HG03135 (cell line): ENCODE measurements at regions not wholly inside any gene's neighbourhood (a gene's known extent, or its start where the extent isn't known, plus 50 kb on each side); places are given as distances from the start of the nearest gene placed in this dataset.

Experiments
- ATAC-seq: cut with Tn5 transposase; IDR thresholded peaks from one replicate; pipeline ENCODE4 v1.9.1; 2021; ENCODE audit warnings: mild to moderate bottlenecking, moderate library complexity; ENCODE audit not compliant: unreplicated experiment

DNA sequence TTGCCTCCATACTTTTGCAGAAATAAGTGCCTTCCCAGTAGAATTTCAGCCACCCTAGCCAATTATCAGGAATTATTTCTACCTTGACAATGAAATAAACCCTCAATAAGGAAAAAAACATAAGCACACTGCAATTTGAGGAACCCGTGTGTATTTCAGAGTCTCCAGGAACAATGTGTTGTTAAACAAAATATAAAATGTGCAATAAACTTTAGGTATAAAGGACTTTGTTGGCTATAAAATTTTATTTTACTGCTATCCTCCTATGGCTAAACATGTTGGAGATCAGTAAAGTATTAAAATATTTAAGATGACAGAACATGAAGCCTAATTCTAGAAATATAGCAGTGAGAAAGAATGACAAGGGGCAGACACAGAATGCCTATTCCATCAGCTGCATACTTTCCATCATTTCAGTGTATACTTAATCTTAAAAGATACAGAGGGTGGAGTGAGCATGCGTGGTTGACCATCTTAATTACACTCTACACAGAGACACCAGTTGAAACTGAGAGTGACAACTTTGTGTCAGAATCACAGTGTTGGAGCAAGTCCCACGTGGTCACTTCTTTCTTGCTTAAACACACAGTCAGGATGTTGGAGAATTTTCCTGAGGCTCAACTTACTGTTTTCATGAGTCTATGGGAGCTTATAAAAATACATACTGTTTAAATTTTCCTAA lies 79.0 kb upstream of the SUCLG2 start:
- no peak for ATAC-seq

DNA sequence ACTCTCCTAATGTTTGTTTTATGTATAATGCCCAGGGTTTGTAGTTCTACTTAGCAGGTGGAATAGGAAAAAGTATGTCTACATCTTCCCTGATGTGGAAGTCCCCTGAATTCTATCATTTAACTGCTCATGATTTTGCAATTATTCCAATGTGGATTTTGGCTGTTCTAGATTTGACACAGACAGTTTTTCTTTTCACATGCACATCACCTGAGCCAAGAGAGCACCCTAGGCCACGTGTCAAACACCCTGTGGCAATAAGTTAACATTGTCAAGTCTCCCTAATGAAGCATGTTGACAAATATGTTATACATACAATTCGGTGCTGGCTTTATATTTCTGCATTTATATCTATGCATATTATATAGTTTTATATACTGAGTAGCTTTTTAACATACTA lies 70.0 kb upstream of the SUCLG2 start:
- ATAC-seq = no peak

GRCh38 chr3:67723863-67724262 lies 69.5 kb upstream of the SUCLG2 start:
- no peak for ATAC-seq

GRCh38 chr3:67719333-67719732 lies 64.9 kb upstream of the SUCLG2 start:
- ATAC-seq = no peak

DNA sequence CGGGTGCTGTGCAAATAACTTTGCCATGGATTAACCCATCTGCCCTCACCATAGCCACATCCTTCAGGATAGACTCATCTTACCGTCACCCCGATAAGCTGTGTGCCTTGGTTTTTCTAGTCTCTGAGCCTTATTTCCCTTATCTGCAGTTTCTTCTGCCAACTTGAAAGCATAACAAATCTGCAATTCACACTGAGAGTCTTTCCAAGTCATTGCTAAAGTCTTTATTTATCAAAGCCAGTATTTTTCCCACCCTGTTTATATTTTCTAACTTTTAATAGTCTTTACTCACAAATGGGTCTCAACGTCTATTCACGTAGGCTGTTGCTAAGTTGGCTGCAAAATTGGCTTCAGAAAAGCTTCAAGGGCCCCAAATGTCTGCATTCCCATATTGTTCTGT lies 61.6 kb upstream of the SUCLG2 start:
- no peak for ATAC-seq

GRCh38 chr3:67713764-67714469 lies 59.5 kb upstream of the SUCLG2 start:
- ATAC-seq = no peak

GRCh38 chr3:67712259-67712658 lies 57.8 kb upstream of the SUCLG2 start:
- ATAC-seq = no peak

DNA sequence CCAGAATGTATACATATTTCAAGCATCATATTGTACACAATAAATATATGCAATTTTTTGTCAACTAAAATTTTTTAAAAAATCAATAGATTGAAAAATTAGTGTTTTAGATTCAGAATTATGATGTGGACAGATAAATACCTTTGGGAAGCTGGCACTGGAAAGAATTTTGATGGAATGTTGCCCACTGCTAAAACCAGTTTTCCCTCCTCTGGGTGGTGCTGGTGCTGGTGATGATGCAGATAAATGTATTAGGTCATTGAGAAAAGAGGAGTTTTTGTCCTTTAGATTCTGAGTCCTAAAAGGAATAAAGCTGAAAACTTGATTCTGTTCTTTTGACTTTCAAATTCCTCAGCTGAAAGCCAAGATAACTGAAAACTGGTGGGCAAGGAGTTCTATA lies 56.0 kb upstream of the SUCLG2 start:
- ATAC-seq = no peak

GRCh38 chr3:67706934-67707333 lies 52.5 kb upstream of the SUCLG2 start:
- no peak for ATAC-seq

DNA sequence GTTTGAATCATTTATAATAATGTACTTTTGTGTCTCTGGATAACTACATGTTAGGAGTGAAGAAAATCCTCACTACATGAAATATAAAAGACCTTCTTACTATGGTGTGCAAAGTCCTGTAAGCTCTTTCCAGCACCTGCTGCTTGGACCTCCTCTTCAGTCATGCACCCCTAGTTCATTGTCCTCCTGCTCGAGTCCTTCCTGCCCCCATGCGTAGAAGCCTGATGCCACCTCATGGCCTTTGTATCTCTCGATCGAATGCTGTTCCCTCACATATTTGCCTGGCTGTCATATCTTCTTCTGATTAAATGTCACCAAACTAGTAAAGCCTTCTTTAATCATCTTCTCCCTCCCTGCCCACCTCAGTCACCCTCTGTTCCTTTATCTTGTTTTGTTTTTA lies 49.9 kb upstream of the SUCLG2 start:
- ATAC-seq = no peak
